ENCODE measurements at regions not wholly inside any gene's neighbourhood (a gene's known extent, or its start where the extent isn't known, plus 50 kb on each side); places are given as distances from the start of the nearest gene placed in this dataset.

GRCh38 chr5:152855441-152855840 lies 450.4 kb upstream of the NMUR2 start:
- no peak for DNase-seq (ENCODE audit: low read depth in 2 of 2)

GRCh38 chr5:152861231-152861630 lies 456.2 kb upstream of the NMUR2 start:
- no peak for DNase-seq (ENCODE audit: low read depth in 2 of 2)

GRCh38 chr5:152864447-152864846 lies 459.4 kb upstream of the NMUR2 start:
- no peak for DNase-seq (ENCODE audit: low read depth in 2 of 2)

- DNase-seq (ENCODE audit: low read depth in 2 of 2), result no peak
These were observed 459.9 kb upstream of the NMUR2 start for GRCh38 chr5:152864991-152865390.

GRCh38 chr5:152869971-152870370 lies 464.9 kb upstream of the NMUR2 start:
- no peak for DNase-seq (ENCODE audit: low read depth in 2 of 2)

GRCh38 chr5:152882621-152883020 lies 477.5 kb upstream of the NMUR2 start:
- DNase-seq (ENCODE audit: low read depth in 2 of 2), result no peak

GRCh38 chr5:152883066-152883775 lies 478.1 kb upstream of the NMUR2 start:
- no peak for DNase-seq (ENCODE audit: low read depth in 2 of 2)

GRCh38 chr5:152884006-152884405 lies 478.9 kb upstream of the NMUR2 start:
- no peak for DNase-seq (ENCODE audit: low read depth in 2 of 2)

- no peak for DNase-seq (ENCODE audit: low read depth in 2 of 2)
These were observed 495.3 kb upstream of the NMUR2 start for GRCh38 chr5:152900332-152900731.

- no peak for DNase-seq (ENCODE audit: low read depth in 2 of 2)
These were observed 496.7 kb upstream of the NMUR2 start for GRCh38 chr5:152901754-152902153.

- no peak for DNase-seq (ENCODE audit: low read depth in 2 of 2)
These were observed 500.2 kb upstream of the NMUR2 start for GRCh38 chr5:152905286-152905685.

GRCh38 chr5:152907488-152908245 lies 502.6 kb upstream of the NMUR2 start:
- DNase-seq (ENCODE audit: low read depth in 2 of 2), result no peak

GRCh38 chr5:152912924-152913323 lies 507.8 kb upstream of the NMUR2 start:
- DNase-seq (ENCODE audit: low read depth in 2 of 2), result no peak

- no peak for DNase-seq (ENCODE audit: low read depth in 2 of 2)
These were observed 527.5 kb upstream of the NMUR2 start for GRCh38 chr5:152932621-152933020.

- no peak for DNase-seq (ENCODE audit: low read depth in 2 of 2)
These were observed 528.0 kb upstream of the NMUR2 start for GRCh38 chr5:152933056-152933455.

GRCh38 chr5:152938630-152939029 lies 533.6 kb upstream of the NMUR2 start:
- DNase-seq (ENCODE audit: low read depth in 2 of 2), result no peak

- no peak for DNase-seq (ENCODE audit: low read depth in 2 of 2)
These were observed 537.7 kb upstream of the NMUR2 start for GRCh38 chr5:152942633-152943336.

GRCh38 chr5:152953788-152954483 lies 536.5 kb upstream of the GRIA1 start:
- DNase-seq (ENCODE audit: low read depth in 2 of 2), result no peak

GRCh38 chr5:152956943-152957613 lies 533.4 kb upstream of the GRIA1 start:
- no peak for DNase-seq (ENCODE audit: low read depth in 2 of 2)

GRCh38 chr5:152978141-152978835 lies 512.2 kb upstream of the GRIA1 start:
- no peak for DNase-seq (ENCODE audit: low read depth in 2 of 2)

- no peak for DNase-seq (ENCODE audit: low read depth in 2 of 2)
These were observed 503.3 kb upstream of the GRIA1 start for GRCh38 chr5:152987131-152987530.

All from lung microvascular endothelial cell (primary cell).